Astrocyte (in vitro differentiated cells and primary cell): ENCODE measurements at regions not wholly inside any gene's neighbourhood (a gene's known extent, or its start where the extent isn't known, plus 50 kb on each side); places are given as distances from the start of the nearest gene placed in this dataset.
A peak's percentile ranks its signal among the peaks of the same experiment; 100 is the strongest.

Source experiments
- DNase-seq: peaks from one replicate; pipeline ENCODE4 v3.0.0-alpha.2; 2010; ENCODE audit warnings: low read depth
- FAIRE-seq: peaks from 2 replicates; lab custom pipeline; 2011; peaks lifted over from hg19 to GRCh38; lab: Jason Lieb, UNC
- H2AFZ ChIP-seq: 2 replicates; pipeline ENCODE4 v1.6.0; 2012; ENCODE audit warnings: low read depth, low read length, inconsistent platforms
- H3K27ac ChIP-seq: 2 replicates; pipeline ENCODE4 v1.5.1; 2011; ENCODE audit warnings: low read depth, low read length, inconsistent platforms
- H3K27me3 ChIP-seq: 2 replicates; pipeline ENCODE4 v1.6.0; 2011; ENCODE audit warnings: low read length, inconsistent platforms; ENCODE audit not compliant: insufficient read depth
- H3K36me3 ChIP-seq: 2 replicates; pipeline ENCODE4 v1.5.1; 2011; ENCODE audit warnings: low read length, inconsistent platforms; ENCODE audit not compliant: insufficient read depth
- H3K4me1 ChIP-seq: 2 replicates; pipeline ENCODE4 v1.5.1; 2011; ENCODE audit warnings: low read length, inconsistent platforms; ENCODE audit not compliant: insufficient read depth
- H3K4me2 ChIP-seq: 2 replicates; pipeline ENCODE4 v1.6.0; 2012; ENCODE audit warnings: low read length, inconsistent platforms
- H3K4me3 ChIP-seq: 2 replicates; pipeline ENCODE4 v1.5.1; 2011; ENCODE audit warnings: low read depth, mild to moderate bottlenecking, low read length, inconsistent platforms; ENCODE audit not compliant: insufficient read depth
- H3K79me2 ChIP-seq: 2 replicates; pipeline ENCODE4 v1.6.0; 2012; ENCODE audit warnings: mild to moderate bottlenecking, low read length, inconsistent platforms; ENCODE audit not compliant: insufficient read depth
- H3K9ac ChIP-seq: 2 replicates; pipeline ENCODE4 v1.6.0; 2012; ENCODE audit warnings: mild to moderate bottlenecking, low read length, inconsistent platforms
- H3K9me3 ChIP-seq: 2 replicates; pipeline ENCODE4 v1.5.1; 2012; ENCODE audit warnings: low read depth, mild to moderate bottlenecking, low read length, inconsistent platforms; ENCODE audit not compliant: insufficient read depth
- H4K20me1 ChIP-seq: 2 replicates; pipeline ENCODE4 v1.6.0; 2012; ENCODE audit warnings: low read length, inconsistent platforms; ENCODE audit not compliant: insufficient read depth
- H3K27ac Mint-ChIP-seq: one replicate; pipeline ENCODE4 v1.8.0; 2021; ENCODE audit warnings: mild to moderate bottlenecking, mixed read lengths; ENCODE audit not compliant: unreplicated experiment
- H3K27me3 Mint-ChIP-seq: one replicate; pipeline ENCODE4 v1.8.0; 2021; ENCODE audit warnings: low read depth, mixed read lengths; ENCODE audit not compliant: unreplicated experiment
- H3K36me3 Mint-ChIP-seq: one replicate; pipeline ENCODE4 v1.8.0; 2021; ENCODE audit warnings: low read depth, mixed read lengths; ENCODE audit not compliant: unreplicated experiment
- H3K4me1 Mint-ChIP-seq: one replicate; pipeline ENCODE4 v1.8.0; 2021; ENCODE audit warnings: low read depth, mixed read lengths; ENCODE audit not compliant: unreplicated experiment
- H3K4me3 Mint-ChIP-seq: one replicate; pipeline ENCODE4 v1.8.0; 2021; ENCODE audit warnings: mild to moderate bottlenecking, moderate library complexity, mixed read lengths; ENCODE audit not compliant: unreplicated experiment
- H3K9me3 Mint-ChIP-seq: one replicate; pipeline ENCODE4 v1.8.0; 2021; ENCODE audit warnings: mild to moderate bottlenecking, mixed read lengths; ENCODE audit not compliant: unreplicated experiment
- CTCF ChIP-seq: IDR thresholded peaks from 2 replicates; pipeline ENCODE4 v1.5.1; 2011; ENCODE audit warnings: low read depth, mild to moderate bottlenecking, inconsistent platforms, low read length, moderate library complexity; ENCODE audit not compliant: insufficient read depth
- EZH2 ChIP-seq: IDR thresholded peaks from 2 replicates; pipeline ENCODE4 v1.6.1; 2012; ENCODE audit warnings: mild to moderate bottlenecking, low read length, inconsistent platforms; ENCODE audit not compliant: insufficient read depth

GRCh38 chr17:33494151-33494550, 201.1 kb upstream of the ASIC2 start:
- no peaks in the 10 kb centered on the region for H3K4me1 ChIP-seq
- no peak for FAIRE-seq
- Mint-ChIP-seq H3K27ac (no peak overlapping the region), H3K36me3 (no peaks in the 10 kb centered on the region), H3K9me3 (no peaks in the 10 kb centered on the region), H3K4me3 (no peak overlapping the region), H3K4me1 (peaks cover 12% of the 10 kb centered on the region), H3K27me3 (peaks cover 43% of the 10 kb centered on the region)
- no peak overlapping the region for H3K4me3 ChIP-seq
- no peaks in the 10 kb centered on the region for H3K36me3 ChIP-seq
- peaks cover 3% of the 10 kb centered on the region for H3K9me3 ChIP-seq
- H3K4me2 ChIP-seq = no peak overlapping the region
- TF ChIP-seq CTCF (no peak), EZH2 (no peak)
- H2AFZ ChIP-seq = no peak overlapping the region
- no peak for DNase-seq
- H3K9ac ChIP-seq = no peak overlapping the region
- H3K27me3 ChIP-seq = peaks cover 2% of the 10 kb centered on the region
- no peaks in the 10 kb centered on the region for H3K79me2 ChIP-seq
- no peak overlapping the region for H3K27ac ChIP-seq
- no peaks in the 10 kb centered on the region for H4K20me1 ChIP-seq

- H3K4me3 ChIP-seq = no peak overlapping the region
- peaks cover 9% of the 10 kb centered on the region for H3K4me1 Mint-ChIP-seq
- DNase-seq (no peak), FAIRE-seq (no peak)
- H3K79me2 ChIP-seq = no peaks in the 10 kb centered on the region
- H3K27me3 Mint-ChIP-seq = peaks cover 54% of the 10 kb centered on the region
- no peaks in the 10 kb centered on the region for H3K9me3 Mint-ChIP-seq
- TF ChIP-seq CTCF = no peak
- no peak for TF ChIP-seq EZH2
- H3K27ac Mint-ChIP-seq = no peak overlapping the region
- H3K36me3 Mint-ChIP-seq = no peaks in the 10 kb centered on the region
- H3K27ac ChIP-seq = no peak overlapping the region
- H4K20me1 ChIP-seq = no peaks in the 10 kb centered on the region
- no peak overlapping the region for H3K4me3 Mint-ChIP-seq
- H2AFZ ChIP-seq = no peak overlapping the region
- peaks cover under 1% of the 10 kb centered on the region for H3K9me3 ChIP-seq
- no peaks in the 10 kb centered on the region for H3K36me3 ChIP-seq
- H3K9ac ChIP-seq = no peak overlapping the region
- no peaks in the 10 kb centered on the region for H3K4me1 ChIP-seq
- H3K4me2 ChIP-seq = no peak overlapping the region
- H3K27me3 ChIP-seq = peaks cover 2% of the 10 kb centered on the region
Measured at GRCh38 chr17:33497623-33498022, 204.5 kb upstream of the ASIC2 start.

- peaks cover 4% of the 10 kb centered on the region for H3K9me3 Mint-ChIP-seq
- H3K27ac Mint-ChIP-seq = peak overlapping the region; percentile 36
- Histone ChIP-seq H3K9ac (no peak overlapping the region), H3K4me2 (no peak overlapping the region), H4K20me1 (no peaks in the 10 kb centered on the region), H3K79me2 (no peaks in the 10 kb centered on the region), H3K27ac (no peak overlapping the region), H2AFZ (no peak overlapping the region), H3K36me3 (no peaks in the 10 kb centered on the region), H3K27me3 (peaks cover 2% of the 10 kb centered on the region), H3K4me3 (no peak overlapping the region), H3K9me3 (no peaks in the 10 kb centered on the region), H3K4me1 (no peaks in the 10 kb centered on the region)
- peaks cover 9% of the 10 kb centered on the region for H3K4me1 Mint-ChIP-seq
- H3K36me3 Mint-ChIP-seq = no peaks in the 10 kb centered on the region
- H3K4me3 Mint-ChIP-seq = no peak overlapping the region
- FAIRE-seq (no peak), DNase-seq (no peak)
- peaks cover 57% of the 10 kb centered on the region for H3K27me3 Mint-ChIP-seq
- no peak for TF ChIP-seq EZH2
- TF ChIP-seq CTCF = no peak
Measured at GRCh38 chr17:33498069-33498468, 205.0 kb upstream of the ASIC2 start.
